CD4-positive, alpha-beta T cell treated with Interleukin-4 for 1 hour (primary cell): ENCODE measurements at regions not wholly inside any gene's neighbourhood (a gene's known extent, or its start where the extent isn't known, plus 50 kb on each side); places are given as distances from the start of the nearest gene placed in this dataset.

Experiments
- DNase-seq, 2 donors: peaks; one replicate each; pipeline ENCODE4 v3.0.0-alpha.2; 2020 to 2022

- DNase-seq = no peak
Measured at GRCh38 chr13:33763021-33763420, 54.9 kb upstream of the RFC3 start.

- DNase-seq = no peak
Measured at GRCh38 chr13:33764716-33765115, 53.2 kb upstream of the RFC3 start.

- DNase-seq = no peak
Measured at GRCh38 chr13:33766329-33767123, 51.4 kb upstream of the RFC3 start.

GRCh38 chr13:33767140-33767539 lies 50.8 kb upstream of the RFC3 start:
- no peak for DNase-seq
